Keratinocyte (primary cell): ENCODE measurements at regions not wholly inside any gene's neighbourhood (a gene's known extent, or its start where the extent isn't known, plus 50 kb on each side); places are given as distances from the start of the nearest gene placed in this dataset.

Experiments
- DNase-seq: peaks from one replicate; pipeline ENCODE4 v3.0.0-alpha.2; 2011; ENCODE audit warnings: low read depth, missing footprints, low spot score
- FAIRE-seq: peaks from 2 replicates; lab custom pipeline; 2011; peaks lifted over from hg19 to GRCh38; lab: Jason Lieb, UNC
- H2AFZ ChIP-seq: 2 replicates; pipeline ENCODE4 v1.6.0; 2012; ENCODE audit warnings: low read length, control low read depth, inconsistent platforms; ENCODE audit not compliant: control insufficient read depth
- H3K27ac ChIP-seq: 2 replicates; pipeline ENCODE4 v1.5.1; 2011; ENCODE audit warnings: low read length; ENCODE audit not compliant: control insufficient read depth, insufficient read depth
- H3K27me3 ChIP-seq: 3 replicates; pipeline ENCODE4 v1.6.0; 2011; ENCODE audit warnings: low read length; ENCODE audit not compliant: control insufficient read depth, insufficient read depth; ENCODE audit errors: extremely low read depth
- H3K36me3 ChIP-seq, 2 experiments: 2 replicates in 1 of 2; 3 replicates in 1 of 2; pipeline ENCODE4 v1.5.1; 2011; ENCODE audit warnings: low read length in 2 of 2, mild to moderate bottlenecking in 1 of 2; ENCODE audit not compliant: control insufficient read depth in 2 of 2, insufficient read depth in 2 of 2; ENCODE audit errors: extremely low read depth in 1 of 2
- H3K4me1 ChIP-seq: 3 replicates; pipeline ENCODE4 v1.5.1; 2011; ENCODE audit warnings: low read length; ENCODE audit not compliant: control insufficient read depth, insufficient read depth; ENCODE audit errors: extremely low read depth
- H3K4me2 ChIP-seq: 3 replicates; pipeline ENCODE4 v1.6.0; 2011; ENCODE audit warnings: low read depth, low read length; ENCODE audit not compliant: control insufficient read depth, insufficient read depth; ENCODE audit errors: extremely low read depth
- H3K4me3 ChIP-seq, 3 experiments: fragments of 200-600 bp in 1 of 3; sonication (generic) in 1 of 3; 2 replicates in 2 of 3; 3 replicates in 1 of 3; pipeline ENCODE4 v1.5.1; 2011 to 2016; ENCODE audit warnings: low read length in 3 of 3, mild to moderate bottlenecking in 3 of 3, control low read depth in 2 of 3, inconsistent platforms in 1 of 3, low read depth in 1 of 3, mixed read lengths in 1 of 3, mixed run types in 1 of 3, moderate library complexity in 1 of 3; ENCODE audit not compliant: control insufficient read depth in 2 of 3, insufficient read depth in 2 of 3; ENCODE audit errors: extremely low read depth in 1 of 3
- H3K79me2 ChIP-seq: 2 replicates; pipeline ENCODE4 v1.6.0; 2012; ENCODE audit warnings: low read length; ENCODE audit not compliant: control insufficient read depth, insufficient read depth
- H3K9ac ChIP-seq: 3 replicates; pipeline ENCODE4 v1.6.0; 2011; ENCODE audit warnings: low read length; ENCODE audit not compliant: control insufficient read depth, insufficient read depth; ENCODE audit errors: extremely low read depth
- H3K9me1 ChIP-seq: 3 replicates; pipeline ENCODE4 v1.6.0; 2011; ENCODE audit warnings: low read length; ENCODE audit not compliant: control insufficient read depth, insufficient read depth; ENCODE audit errors: extremely low read depth
- H3K9me3 ChIP-seq: 2 replicates; pipeline ENCODE4 v1.5.1; 2012; ENCODE audit warnings: low read depth, low read length; ENCODE audit not compliant: control insufficient read depth
- H4K20me1 ChIP-seq: 3 replicates; pipeline ENCODE4 v1.6.0; 2011; ENCODE audit warnings: low read length; ENCODE audit not compliant: control insufficient read depth, insufficient read depth; ENCODE audit errors: extremely low read depth
- EZH2 ChIP-seq: IDR thresholded peaks from one replicate; pipeline ENCODE4 v1.6.1; 2012; ENCODE audit warnings: inconsistent platforms, mild to moderate bottlenecking, low read length, moderate library complexity
- dilution Hi-C: fragments of 300-500 bp; cut with MboI; formaldehyde crosslinking; loops from one replicate; pipeline ENCODE4 v1.7.0; 2020; ENCODE audit warnings: low sequenced_read_pairs; ENCODE audit not compliant: extremely low pct_ligation_motif_present
- TF ChIP-seq, protein P1 (sequence below), 3 experiments: IDR thresholded peaks in 1 of 3; conservative IDR thresholded peaks in 1 of 3; optimal IDR thresholded peaks in 1 of 3; 2 replicates in 2 of 3; 3 replicates in 1 of 3; pipeline versions ENCODE3 to v1.5.1; 2011; ENCODE audit warnings: low read length in 3 of 3, mild to moderate bottlenecking in 3 of 3, moderate library complexity in 2 of 3, control low read depth in 1 of 3, inconsistent platforms in 1 of 3; ENCODE audit not compliant: insufficient read depth in 2 of 3; ENCODE audit errors: extremely low read depth in 1 of 3

- dilution Hi-C loops, result no loop called here
Measured at GRCh38 chrX:1946974-1947373, 332.1 kb downstream of the ASMT start.

More at GRCh38 chrX:1946974-1947373, 332.1 kb downstream of the ASMT start:
- H3K9ac ChIP-seq, result no peak overlapping the region
- no peaks in the 10 kb centered on the region for H3K79me2 ChIP-seq
- H3K9me3 ChIP-seq, result no peaks in the 10 kb centered on the region
- no peak overlapping the region for H3K4me2 ChIP-seq
- H3K27me3 ChIP-seq, result no peaks in the 10 kb centered on the region
- no peaks in the 10 kb centered on the region for H4K20me1 ChIP-seq
- H3K4me3 ChIP-seq, result no peak overlapping the region
- H3K36me3 ChIP-seq, result no peaks in the 10 kb centered on the region
- H2AFZ ChIP-seq, result no peak overlapping the region
- FAIRE-seq (no peak), DNase-seq (no peak)
- H3K27ac ChIP-seq, result no peak overlapping the region
- H3K9me1 ChIP-seq, result no peaks in the 10 kb centered on the region
- H3K4me1 ChIP-seq, result no peaks in the 10 kb centered on the region
- TF ChIP-seq EZH2, result no peak
- TF ChIP-seq, protein P1, sequence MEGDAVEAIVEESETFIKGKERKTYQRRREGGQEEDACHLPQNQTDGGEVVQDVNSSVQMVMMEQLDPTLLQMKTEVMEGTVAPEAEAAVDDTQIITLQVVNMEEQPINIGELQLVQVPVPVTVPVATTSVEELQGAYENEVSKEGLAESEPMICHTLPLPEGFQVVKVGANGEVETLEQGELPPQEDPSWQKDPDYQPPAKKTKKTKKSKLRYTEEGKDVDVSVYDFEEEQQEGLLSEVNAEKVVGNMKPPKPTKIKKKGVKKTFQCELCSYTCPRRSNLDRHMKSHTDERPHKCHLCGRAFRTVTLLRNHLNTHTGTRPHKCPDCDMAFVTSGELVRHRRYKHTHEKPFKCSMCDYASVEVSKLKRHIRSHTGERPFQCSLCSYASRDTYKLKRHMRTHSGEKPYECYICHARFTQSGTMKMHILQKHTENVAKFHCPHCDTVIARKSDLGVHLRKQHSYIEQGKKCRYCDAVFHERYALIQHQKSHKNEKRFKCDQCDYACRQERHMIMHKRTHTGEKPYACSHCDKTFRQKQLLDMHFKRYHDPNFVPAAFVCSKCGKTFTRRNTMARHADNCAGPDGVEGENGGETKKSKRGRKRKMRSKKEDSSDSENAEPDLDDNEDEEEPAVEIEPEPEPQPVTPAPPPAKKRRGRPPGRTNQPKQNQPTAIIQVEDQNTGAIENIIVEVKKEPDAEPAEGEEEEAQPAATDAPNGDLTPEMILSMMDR (optimal IDR thresholded peaks at IDR 0.05 in 1 of 3, IDR thresholded peaks at IDR 0.05 in 1 of 3, conservative IDR thresholded peaks at IDR 0.05 in 1 of 3; ENCODE audit: extremely low read depth in 1 of 3, insufficient read depth in 2 of 3, low read length in 3 of 3), result no peak
